ENCODE measurements at regions not wholly inside any gene's neighbourhood (a gene's known extent, or its start where the extent isn't known, plus 50 kb on each side); places are given as distances from the start of the nearest gene placed in this dataset.
"Not testable (repeated sequence)": the region's sequence is repeated elsewhere in the genome, so short reads cannot be mapped to it uniquely, and the experiment has no call there.

GRCh38 chr6:85838351-85839119 is 195.8 kb upstream of the SYNCRIP start:
- not testable (repeated sequence) for TF ChIP-seq CTCF, POLR2A (IDR thresholded peaks at IDR 0.05)
